GM12878 (cell line): ENCODE measurements at regions not wholly inside any gene's neighbourhood (a gene's known extent, or its start where the extent isn't known, plus 50 kb on each side); places are given as distances from the start of the nearest gene placed in this dataset.

Source experiments
- ATAC-seq: fragments of 200-7000 bp; cut with Tn5 transposase; 3 replicates; pipeline ENCODE4 v1.9.1; 2020; ENCODE audit warnings: mild to moderate bottlenecking, moderate library complexity
- BruUV-seq: library from RNA; stranded (reverse); fragments of 400-500 nt; replicated peaks from 2 replicates; lab custom pipeline; 2021; lab: Mats Ljungman, UMichigan
- CTCF ChIA-PET: fragments of 300-600 bp; sonication (Branson Sonifier 250); formaldehyde crosslinking; extraction: SDS; loops from one replicate; lab custom pipeline; 2021; ENCODE audit warnings: inconsistent platforms; lab: Yijun Ruan, JAX
- POLR2A ChIA-PET: fragments of 350-600 bp; formaldehyde crosslinking; extraction: SDS; loops from one replicate; lab custom pipeline; 2021; ENCODE audit warnings: inconsistent platforms; lab: Charles Lee
- RAD21 ChIA-PET: fragments of 300-600 bp; sonication (Branson Sonifier 250); formaldehyde crosslinking; loops from one replicate; lab custom pipeline; 2023; ENCODE audit warnings: antibody characterized with exemption; ENCODE audit not compliant: unreplicated experiment; lab: Charles Lee
- SMC1A ChIA-PET: fragments of 300-600 bp; sonication (Branson Sonifier 250); formaldehyde crosslinking; loops from one replicate; lab custom pipeline; 2023; ENCODE audit not compliant: unreplicated experiment, uncharacterized antibody; lab: Charles Lee
- DNase-seq: peaks from one replicate; pipeline ENCODE4 v3.0.0-alpha.2; 2011; ENCODE audit warnings: low read depth, low spot score
- FAIRE-seq: peaks from 3 replicates; lab custom pipeline; 2011; peaks lifted over from hg19 to GRCh38; lab: Jason Lieb, UNC
- H2AFZ ChIP-seq: 2 replicates; pipeline ENCODE4 v1.6.0; 2011; ENCODE audit warnings: low read depth, low read length, control low read depth; ENCODE audit not compliant: control insufficient read depth
- H3K27ac ChIP-seq: 2 replicates; pipeline ENCODE4 v1.5.1; 2011; ENCODE audit warnings: control low read depth; ENCODE audit not compliant: control insufficient read depth, insufficient read depth
- H3K27me3 ChIP-seq, 2 experiments: replicated peaks in 1 of 2; 2 replicates each; pipeline versions ENCODE4 v1.6.0 to v1.6.1; 2011; ENCODE audit warnings: low read length in 1 of 2; ENCODE audit not compliant: control insufficient read depth in 2 of 2, insufficient read depth in 2 of 2
- H3K36me3 ChIP-seq, 2 experiments: 2 replicates each; pipeline ENCODE4 v1.5.1; 2011; ENCODE audit warnings: low read length in 1 of 2; ENCODE audit not compliant: control insufficient read depth in 2 of 2, insufficient read depth in 2 of 2
- H3K4me1 ChIP-seq: 2 replicates; pipeline ENCODE4 v1.6.1; 2011; ENCODE audit warnings: mild to moderate bottlenecking, low read length, moderate library complexity, mixed read lengths; ENCODE audit not compliant: control insufficient read depth, insufficient read depth
- H3K4me2 ChIP-seq: 2 replicates; pipeline ENCODE4 v1.6.0; 2011; ENCODE audit warnings: control low read depth; ENCODE audit not compliant: control insufficient read depth, insufficient read depth
- H3K4me3 ChIP-seq: fragments of 200-600 bp; sonication (generic); 2 replicates; pipeline ENCODE4 v1.5.1; 2016
- H3K79me2 ChIP-seq: 2 replicates; pipeline ENCODE4 v1.6.0; 2011; ENCODE audit warnings: low read length; ENCODE audit not compliant: control insufficient read depth, insufficient read depth
- H3K9ac ChIP-seq: 2 replicates; pipeline ENCODE4 v1.8.0; 2011; ENCODE audit warnings: low read length, control low read depth, mixed read lengths; ENCODE audit not compliant: control insufficient read depth, insufficient read depth
- H3K9me3 ChIP-seq: replicated peaks from 3 replicates; pipeline ENCODE4 v1.5.1; 2011; ENCODE audit warnings: mild to moderate bottlenecking, low read length; ENCODE audit not compliant: control insufficient read depth, insufficient read depth
- H4K20me1 ChIP-seq: 2 replicates; pipeline ENCODE4 v1.6.0; 2011; ENCODE audit not compliant: control insufficient read depth, insufficient read depth
- ATF7 ChIP-seq: fragments of 450-650 bp; IDR thresholded peaks from 2 replicates; pipeline ENCODE4 v1.6.1; 2016; ENCODE audit warnings: low read depth, mild to moderate bottlenecking
- BCL11A ChIP-seq: IDR thresholded peaks from 2 replicates; pipeline ENCODE4 v1.6.1; 2011; ENCODE audit warnings: low read depth, low read length
- CBX5 ChIP-seq: sonication (generic); IDR thresholded peaks from 2 replicates; pipeline ENCODE4 v1.6.1; 2016; ENCODE audit warnings: low read depth, moderate library complexity, mild to moderate bottlenecking, inconsistent platforms
- HCFC1 ChIP-seq: fragments of 150-350 bp; IDR thresholded peaks from 2 replicates; pipeline ENCODE4 v1.6.1; 2014; ENCODE audit warnings: low read length
- HDAC2 ChIP-seq: fragments of 200-600 bp; sonication (generic); IDR thresholded peaks from 2 replicates; pipeline ENCODE4 v1.6.1; 2017
- NFIC ChIP-seq: IDR thresholded peaks from 2 replicates; pipeline ENCODE4 v1.6.1; 2012; ENCODE audit warnings: low read depth, mild to moderate bottlenecking, inconsistent platforms, low read length, moderate library complexity
- PBX3 ChIP-seq: IDR thresholded peaks from 2 replicates; pipeline ENCODE4 v1.6.1; 2011; ENCODE audit warnings: mild to moderate bottlenecking, low read depth, low read length, moderate library complexity; ENCODE audit not compliant: insufficient replicate concordance
- POLR2AphosphoS5 ChIP-seq: IDR thresholded peaks from 2 replicates; pipeline ENCODE4 v1.6.1; 2011; ENCODE audit warnings: mild to moderate bottlenecking, low read length, inconsistent platforms
- RBBP5 ChIP-seq: fragments of 200-600 bp; sonication (generic); conservative IDR thresholded peaks from 2 replicates; pipeline ENCODE4 v1.6.1; 2016
- RELA ChIP-seq: fragments of 450-650 bp; IDR thresholded peaks from 2 replicates; pipeline ENCODE4 v1.8.0; 2014; ENCODE audit warnings: borderline replicate concordance; ENCODE audit not compliant: partially characterized antibody
- RFX5 ChIP-seq: IDR thresholded peaks from 2 replicates; pipeline ENCODE4 v1.6.1; 2011; ENCODE audit warnings: low read depth, low read length, improper control_type of control experiment
- SREBF2 ChIP-seq: IDR thresholded peaks from 2 replicates; pipeline ENCODE4 v1.6.1; 2012; ENCODE audit warnings: mild to moderate bottlenecking, low read length
- TAF1 ChIP-seq: IDR thresholded peaks from 2 replicates; pipeline ENCODE4 v1.6.1; 2011; ENCODE audit warnings: mild to moderate bottlenecking, low read depth, low read length, borderline replicate concordance
- TCF3 ChIP-seq: IDR thresholded peaks from 2 replicates; pipeline ENCODE4 v1.6.1; 2012; ENCODE audit warnings: low read depth, mild to moderate bottlenecking, low read length, borderline replicate concordance; ENCODE audit not compliant: insufficient read depth
- ZBTB33 ChIP-seq: fragments of 450-650 bp; IDR thresholded peaks from 2 replicates; pipeline ENCODE4 v1.6.1; 2017; ENCODE audit warnings: mild to moderate bottlenecking
- WGBS: methylation state at CpG from one replicate; pipeline ENCODE4 v1.1.6; 2016; ENCODE audit warnings: low lambda C conversion rate; ENCODE audit not compliant: insufficient replicate concordance, insufficient coverage; ENCODE audit errors: missing lambda C conversion rate; 5-methylcytosine and 5-hydroxymethylcytosine counted together
- in situ Hi-C: fragments of 300-500 bp; cut with MboI; formaldehyde crosslinking; loops from 9 replicates; pipeline ENCODE4 v1.14.3; 2018; ENCODE audit warnings: mixed read lengths
- intact Hi-C: fragments of 100-400 bp; cut with micrococcal nuclease; formaldehyde crosslinking; loops from one replicate; pipeline ENCODE4 v1.14.2; 2022; ENCODE audit not compliant: unreplicated experiment
- TF ChIP-seq, protein P1 (sequence below): fragments of 450-650 bp; IDR thresholded peaks from 2 replicates; pipeline ENCODE4 v1.6.1; 2018; ENCODE audit warnings: borderline replicate concordance, mild to moderate bottlenecking; ENCODE audit not compliant: partially characterized antibody
- TF ChIP-seq, protein P2 (sequence below): fragments of 450-650 bp; IDR thresholded peaks from 2 replicates; pipeline ENCODE4 v1.6.1; 2017; ENCODE audit warnings: mild to moderate bottlenecking, moderate library complexity

DNA sequence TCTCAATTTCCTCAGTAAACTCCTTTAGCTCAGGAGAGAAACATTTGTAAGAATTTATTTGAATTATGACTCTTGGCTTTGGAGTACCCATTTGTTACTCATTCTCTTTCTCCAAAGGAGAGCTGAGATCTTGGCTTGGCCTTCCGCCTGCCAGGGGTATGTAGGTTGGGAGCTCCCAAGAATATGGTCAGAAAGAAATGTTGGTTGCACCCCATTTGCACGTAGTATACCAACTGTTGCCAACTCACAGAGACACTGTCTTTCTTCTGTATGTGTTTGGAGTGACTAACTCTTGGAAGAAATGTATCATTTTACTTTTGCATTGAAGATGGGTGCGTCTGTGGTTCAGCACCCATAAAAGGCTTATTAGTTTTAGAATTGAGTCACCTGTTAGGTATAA lies 708.5 kb upstream of the SORCS1 start:
- Histone ChIP-seq H3K27ac (no peak overlapping the region), H3K36me3 (no peaks in the 10 kb centered on the region), H3K4me3 (no peak overlapping the region), H4K20me1 (no peaks in the 10 kb centered on the region), H3K4me1 (no peaks in the 10 kb centered on the region), H3K9ac (no peak overlapping the region), H3K27me3 (no peaks in the 10 kb centered on the region), H3K9me3 (no peaks in the 10 kb centered on the region), H3K4me2 (no peak overlapping the region), H3K79me2 (no peaks in the 10 kb centered on the region), H2AFZ (no peak overlapping the region)
- in situ Hi-C loops: no loop called here
- ATAC-seq (no peak), FAIRE-seq (no peak), DNase-seq (no peak)
- ChIA-PET POLR2A (no interaction called here), CTCF (interaction anchor here (1.0 kb wide), 1 partner anchor 9 kb away, joined by 4 read pairs; no protein-coding TSS in a partner anchor), SMC1A (interaction anchor here (0.8 to 1.2 kb wide), 2 partner anchors 25 to 331 kb away, joined by 3 to 4 read pairs; no protein-coding TSS in a partner anchor), RAD21 (no interaction called here)
- TF ChIP-seq, protein P1, sequence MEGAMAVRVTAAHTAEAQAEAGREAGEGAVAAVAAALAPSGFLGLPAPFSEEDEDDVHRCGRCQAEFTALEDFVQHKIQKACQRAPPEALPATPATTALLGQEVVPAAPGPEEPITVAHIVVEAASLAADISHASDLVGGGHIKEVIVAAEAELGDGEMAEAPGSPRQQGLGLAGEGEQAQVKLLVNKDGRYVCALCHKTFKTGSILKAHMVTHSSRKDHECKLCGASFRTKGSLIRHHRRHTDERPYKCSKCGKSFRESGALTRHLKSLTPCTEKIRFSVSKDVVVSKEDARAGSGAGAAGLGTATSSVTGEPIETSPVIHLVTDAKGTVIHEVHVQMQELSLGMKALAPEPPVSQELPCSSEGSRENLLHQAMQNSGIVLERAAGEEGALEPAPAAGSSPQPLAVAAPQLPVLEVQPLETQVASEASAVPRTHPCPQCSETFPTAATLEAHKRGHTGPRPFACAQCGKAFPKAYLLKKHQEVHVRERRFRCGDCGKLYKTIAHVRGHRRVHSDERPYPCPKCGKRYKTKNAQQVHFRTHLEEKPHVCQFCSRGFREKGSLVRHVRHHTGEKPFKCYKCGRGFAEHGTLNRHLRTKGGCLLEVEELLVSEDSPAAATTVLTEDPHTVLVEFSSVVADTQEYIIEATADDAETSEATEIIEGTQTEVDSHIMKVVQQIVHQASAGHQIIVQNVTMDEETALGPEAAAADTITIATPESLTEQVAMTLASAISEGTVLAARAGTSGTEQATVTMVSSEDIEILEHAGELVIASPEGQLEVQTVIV: no peak
- no peak for TF ChIP-seq POLR2AphosphoS5
- no peak for TF ChIP-seq NFIC
- TF ChIP-seq, protein P2, sequence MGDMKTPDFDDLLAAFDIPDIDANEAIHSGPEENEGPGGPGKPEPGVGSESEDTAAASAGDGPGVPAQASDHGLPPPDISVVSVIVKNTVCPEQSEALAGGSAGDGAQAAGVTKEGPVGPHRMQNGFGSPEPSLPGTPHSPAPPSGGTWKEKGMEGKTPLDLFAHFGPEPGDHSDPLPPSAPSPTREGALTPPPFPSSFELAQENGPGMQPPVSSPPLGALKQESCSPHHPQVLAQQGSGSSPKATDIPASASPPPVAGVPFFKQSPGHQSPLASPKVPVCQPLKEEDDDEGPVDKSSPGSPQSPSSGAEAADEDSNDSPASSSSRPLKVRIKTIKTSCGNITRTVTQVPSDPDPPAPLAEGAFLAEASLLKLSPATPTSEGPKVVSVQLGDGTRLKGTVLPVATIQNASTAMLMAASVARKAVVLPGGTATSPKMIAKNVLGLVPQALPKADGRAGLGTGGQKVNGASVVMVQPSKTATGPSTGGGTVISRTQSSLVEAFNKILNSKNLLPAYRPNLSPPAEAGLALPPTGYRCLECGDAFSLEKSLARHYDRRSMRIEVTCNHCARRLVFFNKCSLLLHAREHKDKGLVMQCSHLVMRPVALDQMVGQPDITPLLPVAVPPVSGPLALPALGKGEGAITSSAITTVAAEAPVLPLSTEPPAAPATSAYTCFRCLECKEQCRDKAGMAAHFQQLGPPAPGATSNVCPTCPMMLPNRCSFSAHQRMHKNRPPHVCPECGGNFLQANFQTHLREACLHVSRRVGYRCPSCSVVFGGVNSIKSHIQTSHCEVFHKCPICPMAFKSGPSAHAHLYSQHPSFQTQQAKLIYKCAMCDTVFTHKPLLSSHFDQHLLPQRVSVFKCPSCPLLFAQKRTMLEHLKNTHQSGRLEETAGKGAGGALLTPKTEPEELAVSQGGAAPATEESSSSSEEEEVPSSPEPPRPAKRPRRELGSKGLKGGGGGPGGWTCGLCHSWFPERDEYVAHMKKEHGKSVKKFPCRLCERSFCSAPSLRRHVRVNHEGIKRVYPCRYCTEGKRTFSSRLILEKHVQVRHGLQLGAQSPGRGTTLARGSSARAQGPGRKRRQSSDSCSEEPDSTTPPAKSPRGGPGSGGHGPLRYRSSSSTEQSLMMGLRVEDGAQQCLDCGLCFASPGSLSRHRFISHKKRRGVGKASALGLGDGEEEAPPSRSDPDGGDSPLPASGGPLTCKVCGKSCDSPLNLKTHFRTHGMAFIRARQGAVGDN: no peak
- TF ChIP-seq CBX5: no peak
- no peak for TF ChIP-seq PBX3
- TF ChIP-seq BCL11A: no peak
- TF ChIP-seq ATF7: no peak
- TF ChIP-seq TCF3: no peak
- TF ChIP-seq ZBTB33: no peak
- no peak for TF ChIP-seq SREBF2
- no peak for TF ChIP-seq TAF1
- no peak for TF ChIP-seq RFX5
- no peak for TF ChIP-seq RELA
- TF ChIP-seq HCFC1: no peak
- no peak for TF ChIP-seq RBBP5
- TF ChIP-seq HDAC2: no peak
- BruUV-seq: no TSS peak
- intact Hi-C loops: no loop called here
- 28% methylated on average over 3 of the region's 3 CpGs for WGBS
